Esophagus muscularis mucosa (tissue), 3 donors: ENCODE measurements at regions not wholly inside any gene's neighbourhood (a gene's known extent, or its start where the extent isn't known, plus 50 kb on each side); places are given as distances from the start of the nearest gene placed in this dataset.

ENCODE experiments used
- CTCF ChIP-seq, 3 experiments: fragments of 200-600 bp in 2 of 3; fragments of 450-650 bp in 1 of 3; sonication (generic) in 2 of 3; IDR thresholded peaks; one replicate each; pipeline ENCODE4 v1.5.1; 2017 to 2019; ENCODE audit warnings: antibody characterized with exemption in 3 of 3, mild to moderate bottlenecking in 2 of 3, moderate library complexity in 1 of 3
- EP300 ChIP-seq: sonication (generic); formaldehyde crosslinking; IDR thresholded peaks from one replicate; pipeline ENCODE4 v1.6.1; 2017; ENCODE audit warnings: antibody characterized with exemption

- TF ChIP-seq CTCF (IDR thresholded peaks at IDR 0.05): no peak
- no peak for TF ChIP-seq EP300
These were observed 85.1 kb upstream of the HAAO start for GRCh38 chr2:42877511-42877910.
